Liver (tissue), 8 donors: ENCODE measurements at regions not wholly inside any gene's neighbourhood (a gene's known extent, or its start where the extent isn't known, plus 50 kb on each side); places are given as distances from the start of the nearest gene placed in this dataset.

Experiments
- DNase-seq: peaks from one replicate; pipeline ENCODE4 v3.0.0-alpha.2; 2017; ENCODE audit warnings: low spot score
- H3K27ac ChIP-seq, 2 donors: one replicate each; pipeline ENCODE4 v1.7.0; 2013; ENCODE audit warnings: inconsistent platforms in 2 of 2, low read length in 2 of 2, control low read depth in 1 of 2, low read depth in 1 of 2, mild to moderate bottlenecking in 1 of 2
- H3K27me3 ChIP-seq, 4 donors: one replicate each; pipeline versions ENCODE4 v1.6.1 to v1.7.0; 2013; ENCODE audit warnings: low read length in 3 of 4, inconsistent platforms in 1 of 4, mild to moderate bottlenecking in 1 of 4, moderate library complexity in 1 of 4; ENCODE audit not compliant: control insufficient read depth in 4 of 4, insufficient read depth in 4 of 4
- H3K36me3 ChIP-seq, 4 donors: one replicate each; pipeline versions ENCODE4 v1.6.1 to v1.7.0; 2013; ENCODE audit warnings: low read length in 3 of 4, mild to moderate bottlenecking in 3 of 4, low read depth in 1 of 4, moderate library complexity in 1 of 4; ENCODE audit not compliant: control insufficient read depth in 4 of 4, insufficient read depth in 3 of 4
- H3K4me1 ChIP-seq, 4 donors: one replicate each; pipeline versions ENCODE4 v1.6.1 to v1.7.0; 2013; ENCODE audit warnings: low read length in 3 of 4, mild to moderate bottlenecking in 3 of 4, moderate library complexity in 1 of 4; ENCODE audit not compliant: control insufficient read depth in 4 of 4, insufficient read depth in 4 of 4
- H3K4me3 ChIP-seq, 3 donors: one replicate each; pipeline versions ENCODE4 v1.6.1 to v1.7.0; 2013; ENCODE audit warnings: low read length in 3 of 3, control low read depth in 1 of 3, low read depth in 1 of 3, mild to moderate bottlenecking in 1 of 3
- H3K9ac ChIP-seq, 2 donors: one replicate each; pipeline ENCODE4 v1.7.0; 2013; ENCODE audit warnings: low read length in 2 of 2, mild to moderate bottlenecking in 2 of 2, moderate library complexity in 2 of 2, control low read depth in 1 of 2, low read depth in 1 of 2
- H3K9me3 ChIP-seq, 4 donors: one replicate each; pipeline versions ENCODE4 v1.6.1 to v1.7.0; 2013; ENCODE audit warnings: low read length in 3 of 4; ENCODE audit not compliant: control insufficient read depth in 4 of 4
- ATF3 ChIP-seq: IDR thresholded peaks from 2 replicates; pipeline ENCODE4 v1.6.1; 2016; ENCODE audit warnings: antibody characterized with exemption
- EGR1 ChIP-seq, 2 donors: IDR thresholded peaks; 2 replicates each; pipeline ENCODE4 v1.6.1; 2016 to 2018; ENCODE audit warnings: antibody characterized with exemption in 2 of 2, low read depth in 2 of 2
- FOXA2 ChIP-seq: IDR thresholded peaks from 2 replicates; pipeline ENCODE4 v1.6.1; 2016; ENCODE audit warnings: antibody characterized with exemption
- GABPA ChIP-seq, 2 donors: IDR thresholded peaks in 1 of 2; conservative IDR thresholded peaks in 1 of 2; 2 replicates each; pipeline ENCODE4 v1.6.1; 2016; ENCODE audit warnings: antibody characterized with exemption in 2 of 2, mild to moderate bottlenecking in 1 of 2, moderate library complexity in 1 of 2
- HNF4A ChIP-seq, 2 donors: conservative IDR thresholded peaks; 2 replicates each; pipeline ENCODE4 v1.6.1; 2016; ENCODE audit warnings: antibody characterized with exemption in 2 of 2, mild to moderate bottlenecking in 2 of 2
- HNF4G ChIP-seq: IDR thresholded peaks from 2 replicates; pipeline ENCODE4 v1.6.1; 2016; ENCODE audit warnings: antibody characterized with exemption
- JUND ChIP-seq, 2 donors: IDR thresholded peaks; 2 replicates each; pipeline ENCODE4 v1.6.1; 2016; ENCODE audit warnings: antibody characterized with exemption in 2 of 2
- MAX ChIP-seq: IDR thresholded peaks from 2 replicates; pipeline ENCODE4 v1.6.1; 2016; ENCODE audit warnings: antibody characterized with exemption
- NR2F2 ChIP-seq: IDR thresholded peaks from 2 replicates; pipeline ENCODE4 v1.6.1; 2016; ENCODE audit warnings: antibody characterized with exemption
- RAD21 ChIP-seq, 2 donors: IDR thresholded peaks; 2 replicates each; pipeline ENCODE4 v1.6.1; 2016; ENCODE audit warnings: antibody characterized with exemption in 2 of 2, mild to moderate bottlenecking in 2 of 2
- RXRA ChIP-seq, 2 donors: IDR thresholded peaks; 2 replicates each; pipeline ENCODE4 v1.6.1; 2017 to 2018; ENCODE audit warnings: antibody characterized with exemption in 2 of 2, mild to moderate bottlenecking in 1 of 2
- SP1 ChIP-seq: IDR thresholded peaks from 2 replicates; pipeline ENCODE4 v1.6.1; 2018; ENCODE audit warnings: antibody characterized with exemption, mild to moderate bottlenecking
- TAF1 ChIP-seq: conservative IDR thresholded peaks from 2 replicates; pipeline ENCODE4 v1.6.1; 2016; ENCODE audit warnings: antibody characterized with exemption, mild to moderate bottlenecking
- YY1 ChIP-seq: IDR thresholded peaks from 2 replicates; pipeline ENCODE4 v1.6.1; 2016; ENCODE audit warnings: antibody characterized with exemption, mild to moderate bottlenecking
- WGBS: extraction: QIAGEN DNeasy Blood & Tissue Kit; methylation state at CpG from one replicate; pipeline ENCODE4 v1.1.7; 2013; 5-methylcytosine and 5-hydroxymethylcytosine counted together
- TF ChIP-seq, protein P1 (sequence below): fragments of 150-350 bp; IDR thresholded peaks from 2 replicates; pipeline ENCODE4 v1.5.1; 2017; ENCODE audit warnings: improper control_type of control experiment, low read depth, low read length; ENCODE audit not compliant: missing input control
- TF ChIP-seq, protein P2 (sequence below): IDR thresholded peaks from 2 replicates; pipeline ENCODE4 v1.6.1; 2016; ENCODE audit warnings: antibody characterized with exemption
- TF ChIP-seq, protein P3 (sequence below): IDR thresholded peaks from 2 replicates; pipeline ENCODE4 v1.6.1; 2016; ENCODE audit warnings: antibody characterized with exemption, mild to moderate bottlenecking
- donor health status: healthy.
- donor health status: healthy.
- donor health status: healthy.
- donor health status: healthy.
- donor health status: healthy.

- H3K4me1 ChIP-seq = peaks cover 8 to 24% (median 15%) of the 10 kb centered on the region in 4 donors
- no peaks in the 10 kb centered on the region for H3K36me3 ChIP-seq
- H3K9me3 ChIP-seq = no peaks in the 10 kb centered on the region
- H3K4me3 ChIP-seq = no peak overlapping the region
- 94% methylated on average over 17 of the region's 17 CpGs for WGBS
- no peak overlapping the region for H3K9ac ChIP-seq
- no peaks in the 10 kb centered on the region for H3K27me3 ChIP-seq
- no peak for TF ChIP-seq YY1
- TF ChIP-seq MAX = no peak
- no peak for TF ChIP-seq SP1
- no peak for TF ChIP-seq HNF4A (conservative IDR thresholded peaks at IDR 0.05)
- TF ChIP-seq RAD21 (IDR thresholded peaks at IDR 0.05) = no peak
- TF ChIP-seq GABPA (IDR thresholded peaks at IDR 0.05 in 1 of 2, conservative IDR thresholded peaks at IDR 0.05 in 1 of 2) = no peak
- no peak for TF ChIP-seq FOXA2
- TF ChIP-seq, protein P1, sequence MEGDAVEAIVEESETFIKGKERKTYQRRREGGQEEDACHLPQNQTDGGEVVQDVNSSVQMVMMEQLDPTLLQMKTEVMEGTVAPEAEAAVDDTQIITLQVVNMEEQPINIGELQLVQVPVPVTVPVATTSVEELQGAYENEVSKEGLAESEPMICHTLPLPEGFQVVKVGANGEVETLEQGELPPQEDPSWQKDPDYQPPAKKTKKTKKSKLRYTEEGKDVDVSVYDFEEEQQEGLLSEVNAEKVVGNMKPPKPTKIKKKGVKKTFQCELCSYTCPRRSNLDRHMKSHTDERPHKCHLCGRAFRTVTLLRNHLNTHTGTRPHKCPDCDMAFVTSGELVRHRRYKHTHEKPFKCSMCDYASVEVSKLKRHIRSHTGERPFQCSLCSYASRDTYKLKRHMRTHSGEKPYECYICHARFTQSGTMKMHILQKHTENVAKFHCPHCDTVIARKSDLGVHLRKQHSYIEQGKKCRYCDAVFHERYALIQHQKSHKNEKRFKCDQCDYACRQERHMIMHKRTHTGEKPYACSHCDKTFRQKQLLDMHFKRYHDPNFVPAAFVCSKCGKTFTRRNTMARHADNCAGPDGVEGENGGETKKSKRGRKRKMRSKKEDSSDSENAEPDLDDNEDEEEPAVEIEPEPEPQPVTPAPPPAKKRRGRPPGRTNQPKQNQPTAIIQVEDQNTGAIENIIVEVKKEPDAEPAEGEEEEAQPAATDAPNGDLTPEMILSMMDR = no peak
- TF ChIP-seq HNF4G = no peak
- no peak for TF ChIP-seq EGR1 (IDR thresholded peaks at IDR 0.05; ENCODE audit: low read depth in 2 of 2)
- no peak for TF ChIP-seq TAF1
- TF ChIP-seq, protein P2, sequence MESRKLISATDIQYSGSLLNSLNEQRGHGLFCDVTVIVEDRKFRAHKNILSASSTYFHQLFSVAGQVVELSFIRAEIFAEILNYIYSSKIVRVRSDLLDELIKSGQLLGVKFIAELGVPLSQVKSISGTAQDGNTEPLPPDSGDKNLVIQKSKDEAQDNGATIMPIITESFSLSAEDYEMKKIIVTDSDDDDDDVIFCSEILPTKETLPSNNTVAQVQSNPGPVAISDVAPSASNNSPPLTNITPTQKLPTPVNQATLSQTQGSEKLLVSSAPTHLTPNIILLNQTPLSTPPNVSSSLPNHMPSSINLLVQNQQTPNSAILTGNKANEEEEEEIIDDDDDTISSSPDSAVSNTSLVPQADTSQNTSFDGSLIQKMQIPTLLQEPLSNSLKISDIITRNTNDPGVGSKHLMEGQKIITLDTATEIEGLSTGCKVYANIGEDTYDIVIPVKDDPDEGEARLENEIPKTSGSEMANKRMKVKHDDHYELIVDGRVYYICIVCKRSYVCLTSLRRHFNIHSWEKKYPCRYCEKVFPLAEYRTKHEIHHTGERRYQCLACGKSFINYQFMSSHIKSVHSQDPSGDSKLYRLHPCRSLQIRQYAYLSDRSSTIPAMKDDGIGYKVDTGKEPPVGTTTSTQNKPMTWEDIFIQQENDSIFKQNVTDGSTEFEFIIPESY = no peak
- TF ChIP-seq RXRA (IDR thresholded peaks at IDR 0.05) = no peak
- no peak for DNase-seq
- no peak overlapping the region for H3K27ac ChIP-seq
These were observed 73.1 kb downstream of the IRF8 start for GRCh38 chr16:85971902-85972638.

DNA sequence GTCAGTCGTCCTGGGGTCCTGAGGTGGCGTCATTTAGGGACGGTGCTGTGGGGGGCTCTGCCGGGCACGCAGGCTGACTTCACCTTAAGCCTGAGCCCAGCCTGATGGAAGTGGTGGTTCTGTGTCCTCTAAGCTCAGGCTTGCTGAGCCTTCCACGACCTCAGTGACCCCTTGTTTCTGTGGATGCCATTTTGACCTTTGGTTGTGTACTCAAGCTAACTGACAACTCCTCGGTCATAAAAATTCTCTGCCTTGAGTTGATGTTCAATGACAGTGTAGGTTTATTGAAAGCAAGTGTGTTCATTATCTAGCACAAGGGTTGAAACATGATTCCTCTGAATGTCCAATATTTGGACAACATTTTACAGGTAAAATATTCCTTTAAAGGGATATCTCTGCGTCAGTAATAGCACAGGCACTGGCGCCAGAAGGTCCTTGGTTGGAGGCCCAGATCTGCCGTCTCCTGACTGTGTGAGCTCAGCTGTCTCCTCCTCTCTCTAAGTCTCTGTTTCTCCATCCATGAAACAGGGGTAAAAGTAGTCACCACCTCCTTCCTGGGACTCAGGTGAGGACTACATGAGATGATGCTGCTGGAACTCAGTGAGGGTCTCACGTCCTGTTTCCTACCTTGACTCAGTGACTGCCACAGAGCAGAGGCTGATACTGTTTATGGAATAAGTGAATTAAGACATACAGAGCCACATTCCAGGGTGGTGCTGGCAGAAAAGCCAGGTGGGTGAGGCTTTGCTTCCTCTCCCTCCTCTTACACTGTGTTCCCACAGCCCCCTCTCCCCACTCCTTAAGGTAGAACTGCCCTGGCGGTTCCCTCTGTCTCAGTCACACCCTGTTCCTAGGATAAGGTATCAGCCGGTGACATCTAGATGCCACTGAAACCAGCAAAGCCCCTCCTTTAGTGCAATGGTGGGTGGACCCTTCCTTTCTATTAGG is 75.7 kb downstream of the IRF8 start:
- Histone ChIP-seq H3K36me3 (no peaks in the 10 kb centered on the region), H3K9ac (peak overlapping the region in 1 of 2 donors; percentile 49), H3K4me1 (peaks cover 8 to 21% (median 15%) of the 10 kb centered on the region in 4 donors), H3K4me3 (peak overlapping the region in 1 of 3 donors; percentile 8), H3K27ac (peak overlapping the region; percentile 42 to 43), H3K9me3 (no peaks in the 10 kb centered on the region), H3K27me3 (no peaks in the 10 kb centered on the region)
- peak; percentile 87 for TF ChIP-seq NR2F2
- TF ChIP-seq TAF1 = no peak
- TF ChIP-seq HNF4A (conservative IDR thresholded peaks at IDR 0.05) = peak; percentile 37 to 80
- TF ChIP-seq HNF4G = peak; percentile 21
- peak; percentile 79 for TF ChIP-seq SP1
- peak; percentile 52 for TF ChIP-seq FOXA2
- no peak for TF ChIP-seq GABPA (IDR thresholded peaks at IDR 0.05 in 1 of 2, conservative IDR thresholded peaks at IDR 0.05 in 1 of 2)
- no peak for TF ChIP-seq ATF3
- TF ChIP-seq RAD21 (IDR thresholded peaks at IDR 0.05) = peak in 1 of 2 donors; percentile 31
- no peak for TF ChIP-seq JUND (IDR thresholded peaks at IDR 0.05)
- TF ChIP-seq, protein P1 = no peak
- no peak for TF ChIP-seq MAX
- TF ChIP-seq RXRA (IDR thresholded peaks at IDR 0.05) = peak; percentile 58 to 87
- TF ChIP-seq, protein P3, sequence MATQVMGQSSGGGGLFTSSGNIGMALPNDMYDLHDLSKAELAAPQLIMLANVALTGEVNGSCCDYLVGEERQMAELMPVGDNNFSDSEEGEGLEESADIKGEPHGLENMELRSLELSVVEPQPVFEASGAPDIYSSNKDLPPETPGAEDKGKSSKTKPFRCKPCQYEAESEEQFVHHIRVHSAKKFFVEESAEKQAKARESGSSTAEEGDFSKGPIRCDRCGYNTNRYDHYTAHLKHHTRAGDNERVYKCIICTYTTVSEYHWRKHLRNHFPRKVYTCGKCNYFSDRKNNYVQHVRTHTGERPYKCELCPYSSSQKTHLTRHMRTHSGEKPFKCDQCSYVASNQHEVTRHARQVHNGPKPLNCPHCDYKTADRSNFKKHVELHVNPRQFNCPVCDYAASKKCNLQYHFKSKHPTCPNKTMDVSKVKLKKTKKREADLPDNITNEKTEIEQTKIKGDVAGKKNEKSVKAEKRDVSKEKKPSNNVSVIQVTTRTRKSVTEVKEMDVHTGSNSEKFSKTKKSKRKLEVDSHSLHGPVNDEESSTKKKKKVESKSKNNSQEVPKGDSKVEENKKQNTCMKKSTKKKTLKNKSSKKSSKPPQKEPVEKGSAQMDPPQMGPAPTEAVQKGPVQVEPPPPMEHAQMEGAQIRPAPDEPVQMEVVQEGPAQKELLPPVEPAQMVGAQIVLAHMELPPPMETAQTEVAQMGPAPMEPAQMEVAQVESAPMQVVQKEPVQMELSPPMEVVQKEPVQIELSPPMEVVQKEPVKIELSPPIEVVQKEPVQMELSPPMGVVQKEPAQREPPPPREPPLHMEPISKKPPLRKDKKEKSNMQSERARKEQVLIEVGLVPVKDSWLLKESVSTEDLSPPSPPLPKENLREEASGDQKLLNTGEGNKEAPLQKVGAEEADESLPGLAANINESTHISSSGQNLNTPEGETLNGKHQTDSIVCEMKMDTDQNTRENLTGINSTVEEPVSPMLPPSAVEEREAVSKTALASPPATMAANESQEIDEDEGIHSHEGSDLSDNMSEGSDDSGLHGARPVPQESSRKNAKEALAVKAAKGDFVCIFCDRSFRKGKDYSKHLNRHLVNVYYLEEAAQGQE = no peak
- no peak for TF ChIP-seq EGR1 (IDR thresholded peaks at IDR 0.05; ENCODE audit: low read depth in 2 of 2)
- DNase-seq = no peak
- WGBS = 35% methylated on average over 13 of the region's 13 CpGs
